ENCODE measurements at regions not wholly inside any gene's neighbourhood (a gene's known extent, or its start where the extent isn't known, plus 50 kb on each side); places are given as distances from the start of the nearest gene placed in this dataset.

DNA sequence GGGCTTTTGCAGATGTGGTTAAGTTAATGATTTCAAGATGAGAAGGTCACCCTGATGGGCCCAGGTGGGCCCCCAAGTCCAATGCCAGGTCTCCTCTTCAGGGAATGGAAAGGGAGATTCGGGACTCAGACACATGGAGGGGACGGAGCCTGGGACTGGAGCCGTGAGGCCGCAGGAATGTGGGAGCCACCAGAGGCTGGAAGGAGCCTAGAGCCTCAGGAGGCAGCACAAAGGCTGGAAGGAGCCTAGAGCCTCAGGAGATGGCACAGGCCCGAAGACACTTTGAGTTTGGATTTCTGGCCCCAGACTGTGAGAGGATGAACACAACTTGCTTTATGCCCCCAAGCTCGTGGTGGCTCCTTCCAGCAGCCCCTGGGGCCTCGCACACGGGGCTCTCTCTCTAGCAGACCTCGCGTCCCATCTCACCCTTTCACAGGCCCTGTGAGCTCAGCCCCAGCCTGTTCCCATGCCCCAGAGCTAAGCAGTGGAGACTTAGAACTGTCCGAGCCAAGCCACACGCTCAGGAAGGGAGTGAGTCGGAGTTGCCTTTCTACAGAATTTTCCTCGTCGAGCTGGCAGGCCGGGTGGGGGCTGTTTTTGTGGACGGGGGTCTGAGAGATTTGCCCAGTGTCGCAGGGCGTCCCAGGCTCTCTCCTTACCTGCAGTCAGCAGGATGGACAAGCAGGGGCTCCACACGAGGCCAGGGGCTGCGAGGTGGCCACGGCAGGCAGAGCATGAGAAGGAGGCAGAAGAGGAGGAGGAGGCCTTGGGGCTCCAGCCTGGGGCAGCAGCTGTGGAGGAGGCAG is 937.6 kb downstream of the BRD1 start:
- H3K56ac ChIP-seq (ENCODE audit: extremely low read depth, insufficient read depth, low read length) = no peak overlapping the region

More for the DNA sequence above, 937.6 kb downstream of the BRD1 start:
- Histone ChIP-seq H3K4me3 (ENCODE audit: insufficient read depth, low read depth, low read length) (no peak overlapping the region), H2AK9ac (replicated peaks; ENCODE audit: low read depth, low read length, poor library complexity) (no peak overlapping the region), H2BK5ac (ENCODE audit: low read depth, low read length, poor library complexity, severe bottlenecking) (no peak overlapping the region), H3K79me1 (ENCODE audit: low read depth in 1 of 2, low read length in 2 of 2) (no peaks in the 10 kb centered on the region), H3K9me3 (ENCODE audit: control insufficient read depth, insufficient read depth, low read length) (peaks cover 67% of the 10 kb centered on the region), H3K9me1 (ENCODE audit: insufficient read depth, low read length) (no peaks in the 10 kb centered on the region), H4K20me1 (ENCODE audit: insufficient read depth, low read length) (no peaks in the 10 kb centered on the region), H4K5ac (ENCODE audit: low read depth, low read length) (no peak overlapping the region), H3K4me1 (ENCODE audit: control insufficient read depth, insufficient read depth, low read length) (no peaks in the 10 kb centered on the region), H4K91ac (ENCODE audit: insufficient read depth, low read depth, low read length) (no peak overlapping the region), H3K27me3 (ENCODE audit: control insufficient read depth, insufficient read depth, low read length) (no peaks in the 10 kb centered on the region), H2AFZ (replicated peaks; ENCODE audit: low read length, poor library complexity) (no peak overlapping the region), H2BK15ac (ENCODE audit: low read depth, low read length) (no peak overlapping the region), H3K4ac (ENCODE audit: low read depth, low read length) (no peak overlapping the region), H3K18ac (ENCODE audit: low read depth, low read length) (no peak overlapping the region), H3K4me2 (ENCODE audit: low read depth, low read length) (no peak overlapping the region), H2AK5ac (ENCODE audit: low read depth, low read length) (no peak overlapping the region), H3K23ac (ENCODE audit: low read depth, low read length) (no peak overlapping the region), H3K9ac (ENCODE audit: low read depth, low read length) (no peak overlapping the region), H3K14ac (replicated peaks; ENCODE audit: low read depth, low read length) (no peak overlapping the region), H2BK20ac (ENCODE audit: low read depth, low read length) (no peak overlapping the region), H3K36me3 (ENCODE audit: control insufficient read depth, insufficient read depth, low read length) (no peaks in the 10 kb centered on the region), H4K8ac (ENCODE audit: low read depth in 2 of 2, low read length in 2 of 2) (no peak overlapping the region), H2BK120ac (ENCODE audit: low read depth, low read length) (no peak overlapping the region), H3K27ac (ENCODE audit: insufficient read depth, low read length) (no peak overlapping the region)
- no TSS peak for BruUV-seq (replicated peaks)
- POLR2A ChIA-PET (ENCODE audit: unreplicated experiment) = no interaction called here
- no peak for TF ChIP-seq RAD21 (IDR thresholded peaks at IDR 0.05; ENCODE audit: low read length)
- TF ChIP-seq CHD1 (IDR thresholded peaks at IDR 0.05; ENCODE audit: low read depth, low read length) = no peak
- no peak for TF ChIP-seq RCOR1 (IDR thresholded peaks at IDR 0.05; ENCODE audit: insufficient replicate concordance, low read length)
- TF ChIP-seq POLR2A (IDR thresholded peaks at IDR 0.05; ENCODE audit: low read depth, low read length) = no peak
- TF ChIP-seq MXI1 (IDR thresholded peaks at IDR 0.05; ENCODE audit: borderline replicate concordance, low read depth, low read length) = no peak
- no peak for TF ChIP-seq RFX5 (IDR thresholded peaks at IDR 0.05; ENCODE audit: low read depth, low read length)
- no peak for TF ChIP-seq FOS (IDR thresholded peaks at IDR 0.05; ENCODE audit: low read depth, low read length)
- no peak for TF ChIP-seq CEBPB (IDR thresholded peaks at IDR 0.05; ENCODE audit: low read depth, low read length)
- TF ChIP-seq CTCF (conservative IDR thresholded peaks at IDR 0.05; ENCODE audit: low read depth, low read length) = no peak
- TF ChIP-seq BHLHE40 (IDR thresholded peaks at IDR 0.05; ENCODE audit: low read depth, low read length) = no peak
- no peak for TF ChIP-seq SMC3 (IDR thresholded peaks at IDR 0.05; ENCODE audit: low read depth, low read length)
- no peak for TF ChIP-seq MAFK (IDR thresholded peaks at IDR 0.05; ENCODE audit: low read depth, low read length)
- TF ChIP-seq, protein P1, sequence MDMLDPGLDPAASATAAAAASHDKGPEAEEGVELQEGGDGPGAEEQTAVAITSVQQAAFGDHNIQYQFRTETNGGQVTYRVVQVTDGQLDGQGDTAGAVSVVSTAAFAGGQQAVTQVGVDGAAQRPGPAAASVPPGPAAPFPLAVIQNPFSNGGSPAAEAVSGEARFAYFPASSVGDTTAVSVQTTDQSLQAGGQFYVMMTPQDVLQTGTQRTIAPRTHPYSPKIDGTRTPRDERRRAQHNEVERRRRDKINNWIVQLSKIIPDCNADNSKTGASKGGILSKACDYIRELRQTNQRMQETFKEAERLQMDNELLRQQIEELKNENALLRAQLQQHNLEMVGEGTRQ (IDR thresholded peaks at IDR 0.05; ENCODE audit: low read depth, low read length) = no peak
- TF ChIP-seq, protein P2, sequence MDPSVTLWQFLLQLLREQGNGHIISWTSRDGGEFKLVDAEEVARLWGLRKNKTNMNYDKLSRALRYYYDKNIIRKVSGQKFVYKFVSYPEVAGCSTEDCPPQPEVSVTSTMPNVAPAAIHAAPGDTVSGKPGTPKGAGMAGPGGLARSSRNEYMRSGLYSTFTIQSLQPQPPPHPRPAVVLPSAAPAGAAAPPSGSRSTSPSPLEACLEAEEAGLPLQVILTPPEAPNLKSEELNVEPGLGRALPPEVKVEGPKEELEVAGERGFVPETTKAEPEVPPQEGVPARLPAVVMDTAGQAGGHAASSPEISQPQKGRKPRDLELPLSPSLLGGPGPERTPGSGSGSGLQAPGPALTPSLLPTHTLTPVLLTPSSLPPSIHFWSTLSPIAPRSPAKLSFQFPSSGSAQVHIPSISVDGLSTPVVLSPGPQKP (IDR thresholded peaks at IDR 0.05; ENCODE audit: borderline replicate concordance, low read depth, low read length) = no peak
- no peak for TF ChIP-seq MAZ (IDR thresholded peaks at IDR 0.05; ENCODE audit: borderline replicate concordance, low read depth, low read length)
- intact Hi-C loops (cut with micrococcal nuclease) (no loop called here), dilution Hi-C loops (cut with HindIII; ENCODE audit: low sequenced_read_pairs, unreplicated experiment) (no loop called here), in situ Hi-C loops (cut with MboI; ENCODE audit: low sequenced_read_pairs) (no loop called here)
- ATAC-seq (ENCODE audit: low read depth) = no peak
- CTCF ChIA-PET = no interaction called here
- no peak for DNase-seq
- 56% methylated on average over 6 of the region's 22 CpGs; no CpG with 5 or more reads in 1 of the 2 experiments for WGBS, 2 experiments (ENCODE audit: extremely low coverage in 2 of 2, insufficient read length in 1 of 2)

Data from IMR-90 (cell line).